HG03575 (cell line): ENCODE measurements at regions not wholly inside any gene's neighbourhood (a gene's known extent, or its start where the extent isn't known, plus 50 kb on each side); places are given as distances from the start of the nearest gene placed in this dataset.
"Not testable (repeated sequence)": the region's sequence is repeated elsewhere in the genome, so short reads cannot be mapped to it uniquely, and the experiment has no call there.

Experiments used
- ATAC-seq: cut with Tn5 transposase; IDR thresholded peaks from one replicate; pipeline ENCODE4 v1.9.1; 2021; ENCODE audit not compliant: unreplicated experiment, insufficient number of reproducible peaks, low FRiP score; ENCODE audit errors: extremely low read depth

GRCh38 chrX:43451976-43452686 is 204.0 kb upstream of the MAOA start:
- not testable (repeated sequence) for ATAC-seq

- no peak for ATAC-seq
Observed at GRCh38 chrX:43456063-43456462, 200.0 kb upstream of the MAOA start.

DNA sequence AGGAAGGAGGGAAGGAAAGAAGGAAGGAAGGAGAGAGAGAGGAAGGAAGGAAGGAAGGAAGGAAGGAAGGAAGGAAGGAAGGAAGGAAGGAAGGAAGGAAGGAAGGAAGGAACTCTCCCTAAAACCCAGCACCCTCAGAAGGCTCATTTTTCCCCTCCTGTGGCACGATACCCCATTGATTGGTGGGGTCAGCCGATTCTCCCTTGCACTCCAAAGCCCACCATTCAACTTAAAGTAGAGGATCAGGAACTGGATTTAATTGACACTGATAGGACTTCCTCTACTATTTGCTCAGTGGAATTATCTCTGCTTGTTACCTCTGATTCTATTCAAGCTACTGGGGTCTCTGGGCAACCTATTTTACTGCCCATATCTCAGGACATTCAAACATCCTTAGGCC is 199.2 kb upstream of the MAOA start:
- no peak for ATAC-seq

- ATAC-seq, result no peak
Observed at GRCh38 chrX:43467608-43468234, 188.4 kb upstream of the MAOA start.

DNA sequence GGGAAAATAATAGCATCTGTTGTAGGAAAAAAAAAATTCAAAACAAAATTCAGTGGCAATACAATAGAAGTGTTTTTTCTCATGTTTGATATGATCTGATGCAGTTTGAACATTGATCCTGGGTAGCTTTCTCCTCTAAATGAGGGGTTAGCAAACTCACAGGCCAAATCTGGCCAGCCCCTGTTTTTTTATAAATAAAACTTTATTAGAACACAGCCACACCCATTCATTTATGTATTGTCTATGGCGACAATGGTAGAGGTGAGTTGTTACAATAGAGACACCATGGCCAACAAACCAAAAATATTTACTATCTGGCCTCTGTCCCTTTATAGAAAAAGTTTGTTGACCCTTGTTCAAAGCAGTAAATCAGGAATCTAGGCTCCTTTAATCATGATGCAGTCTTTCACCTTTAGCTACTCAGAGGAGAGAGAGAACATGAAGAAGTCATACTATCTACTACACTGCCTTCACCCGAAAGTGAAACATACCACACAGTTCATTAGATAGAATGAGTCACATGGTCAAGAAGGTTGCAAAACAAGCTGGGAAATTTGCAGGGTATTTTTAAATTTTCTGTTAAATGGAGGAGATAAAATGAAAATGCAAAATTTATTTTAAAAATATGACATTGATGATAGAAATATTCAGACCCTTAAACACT is 186.6 kb upstream of the MAOA start:
- ATAC-seq, result peak; percentile 57

- ATAC-seq, result no peak
Observed at GRCh38 chrX:43474321-43474720, 181.8 kb upstream of the MAOA start.

DNA sequence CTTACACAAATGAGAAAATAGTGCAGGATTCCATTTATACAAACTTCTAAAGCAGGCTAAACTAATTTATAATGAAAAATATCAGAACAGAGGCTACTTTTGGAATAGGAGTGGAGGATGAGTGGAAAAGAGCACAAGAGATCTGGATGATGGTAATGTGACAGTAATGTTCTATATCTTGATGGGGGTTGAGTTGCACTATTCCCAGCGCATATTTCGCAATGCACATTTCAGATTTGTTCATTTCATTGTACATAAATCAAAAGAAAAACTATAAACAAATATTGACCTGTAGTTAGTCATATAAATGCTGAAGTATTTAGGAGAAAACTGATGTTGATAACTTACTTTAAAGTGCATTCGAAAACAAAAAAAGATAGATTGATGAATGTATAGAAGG is 177.0 kb upstream of the MAOA start:
- ATAC-seq, result no peak

GRCh38 chrX:43479850-43480249 is 176.2 kb upstream of the MAOA start:
- ATAC-seq, result no peak

GRCh38 chrX:43481576-43481975 is 174.5 kb upstream of the MAOA start:
- no peak for ATAC-seq

- no peak for ATAC-seq
Observed at GRCh38 chrX:43493756-43494155, 162.3 kb upstream of the MAOA start.

GRCh38 chrX:43500246-43500645 is 155.9 kb upstream of the MAOA start:
- no peak for ATAC-seq

GRCh38 chrX:43500996-43501694 is 155.0 kb upstream of the MAOA start:
- no peak for ATAC-seq

DNA sequence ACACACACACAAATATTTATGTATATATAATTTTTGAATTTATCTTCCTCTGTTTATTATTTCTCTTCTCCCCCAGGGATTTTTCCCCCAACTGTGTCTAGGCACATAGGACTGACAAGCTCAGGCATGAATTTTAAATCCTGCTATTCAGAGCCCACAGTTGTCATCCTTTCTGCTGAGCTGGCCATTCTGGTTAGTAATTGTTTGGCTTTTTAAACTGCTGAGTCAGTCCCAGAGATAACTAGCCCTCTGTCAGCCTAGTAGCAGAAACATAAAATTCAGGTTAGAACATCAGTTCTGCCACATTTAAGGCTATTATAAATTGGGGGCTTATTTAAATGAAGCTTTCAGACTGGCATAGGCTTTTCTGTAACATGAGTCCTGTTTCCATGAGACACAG is 151.7 kb upstream of the MAOA start:
- no peak for ATAC-seq

- ATAC-seq, result no peak
Observed at GRCh38 chrX:43505769-43506168, 150.3 kb upstream of the MAOA start.

DNA sequence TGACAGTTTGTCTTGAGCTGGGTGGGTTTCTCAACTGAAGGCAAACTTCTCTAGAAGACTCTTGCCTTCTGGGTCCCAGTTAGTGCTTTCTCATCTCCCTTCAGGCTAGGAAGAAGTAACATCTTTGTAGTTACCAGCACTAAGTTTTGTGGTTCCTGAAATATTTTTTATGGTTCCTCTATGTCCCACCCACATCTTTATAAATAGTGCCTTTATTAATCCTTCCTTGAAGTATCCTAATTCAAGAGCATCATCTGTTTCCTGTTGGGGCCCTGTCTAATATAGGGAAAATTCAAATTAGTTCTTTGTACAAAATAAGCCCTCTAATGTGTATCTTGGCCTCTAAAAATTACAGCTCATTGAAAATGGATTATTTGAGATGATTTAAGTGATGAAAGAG is 147.4 kb upstream of the MAOA start:
- no peak for ATAC-seq

DNA sequence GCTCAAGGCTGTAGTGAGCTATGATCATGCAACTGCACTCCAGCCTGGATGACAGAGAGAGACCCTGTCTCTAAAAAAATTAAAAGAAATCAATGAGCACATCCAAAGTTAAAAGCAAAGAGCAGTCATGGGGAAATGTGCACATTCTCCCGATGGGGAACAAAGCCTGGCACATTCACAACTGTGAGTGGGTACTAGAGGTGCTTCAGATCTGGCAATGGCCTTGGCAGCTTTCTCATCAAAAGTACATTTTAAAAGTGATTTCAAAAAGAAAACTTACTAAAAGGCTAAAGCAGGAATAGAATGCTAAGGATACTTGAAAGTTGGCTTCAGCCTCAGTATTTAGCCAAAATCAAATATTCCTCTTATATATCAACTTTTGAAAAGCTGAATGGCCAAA is 145.9 kb upstream of the MAOA start:
- ATAC-seq, result no peak

- ATAC-seq, result no peak
Observed at GRCh38 chrX:43513085-43513484, 143.0 kb upstream of the MAOA start.

DNA sequence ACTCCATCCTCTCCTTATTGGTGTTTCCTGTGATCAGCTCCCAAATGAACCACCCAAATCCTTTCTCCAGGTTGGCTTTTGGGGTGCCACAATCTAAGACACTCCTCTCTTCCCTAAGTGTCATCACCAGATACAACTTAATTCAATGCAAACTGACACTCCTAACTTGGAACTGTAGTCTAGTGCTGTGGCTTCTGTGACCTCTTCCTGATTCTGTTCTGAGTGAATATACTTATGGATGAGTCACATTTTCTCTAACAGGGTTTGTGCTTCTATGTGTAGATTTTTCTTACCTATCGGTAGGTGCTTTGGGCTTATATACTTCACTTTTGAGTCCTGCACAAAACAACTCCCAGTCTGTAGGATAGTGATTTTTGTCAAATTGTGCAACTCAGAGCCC is 141.3 kb upstream of the MAOA start:
- no peak for ATAC-seq

DNA sequence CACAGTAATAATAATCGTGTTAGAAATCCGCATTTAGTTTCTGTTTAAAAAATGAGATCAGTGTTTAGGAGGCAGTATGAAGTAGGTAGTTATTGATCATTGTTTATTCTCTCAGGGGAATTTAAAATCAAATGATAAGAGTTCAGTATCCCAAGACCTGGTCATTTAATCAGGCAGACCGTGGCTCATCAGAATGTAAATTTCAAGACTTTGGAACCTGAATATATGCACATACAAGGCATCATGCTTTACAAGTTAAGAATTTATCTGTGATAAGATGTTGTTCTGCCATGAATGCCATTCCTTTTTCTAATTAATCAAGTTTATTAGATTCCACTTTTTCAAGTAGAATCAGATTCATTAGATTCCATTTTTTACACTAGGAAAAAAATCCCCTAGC is 133.5 kb upstream of the MAOA start:
- no peak for ATAC-seq
